ENCODE measurements at regions not wholly inside any gene's neighbourhood (a gene's known extent, or its start where the extent isn't known, plus 50 kb on each side); places are given as distances from the start of the nearest gene placed in this dataset.
"Not testable (repeated sequence)": the region's sequence is repeated elsewhere in the genome, so short reads cannot be mapped to it uniquely, and the experiment has no call there.

- DNase-seq; intact Hi-C loops (cut with DNase I): not testable (repeated sequence)
These were observed 194.6 kb upstream of the CXCR4 start for GRCh38 chr2:136312568-136312967.

- intact Hi-C loops (cut with DNase I), result no loop called here
- peak in 1 of 42 donors; percentile 22 for DNase-seq
These were observed 193.1 kb upstream of the CXCR4 start for GRCh38 chr2:136310797-136311603.

- intact Hi-C loops (cut with DNase I), result no loop called here
- DNase-seq, result no peak
These were observed 192.1 kb upstream of the CXCR4 start for GRCh38 chr2:136310005-136310495.

GRCh38 chr2:136308611-136309010, 190.7 kb upstream of the CXCR4 start:
- no peak for DNase-seq

DNA sequence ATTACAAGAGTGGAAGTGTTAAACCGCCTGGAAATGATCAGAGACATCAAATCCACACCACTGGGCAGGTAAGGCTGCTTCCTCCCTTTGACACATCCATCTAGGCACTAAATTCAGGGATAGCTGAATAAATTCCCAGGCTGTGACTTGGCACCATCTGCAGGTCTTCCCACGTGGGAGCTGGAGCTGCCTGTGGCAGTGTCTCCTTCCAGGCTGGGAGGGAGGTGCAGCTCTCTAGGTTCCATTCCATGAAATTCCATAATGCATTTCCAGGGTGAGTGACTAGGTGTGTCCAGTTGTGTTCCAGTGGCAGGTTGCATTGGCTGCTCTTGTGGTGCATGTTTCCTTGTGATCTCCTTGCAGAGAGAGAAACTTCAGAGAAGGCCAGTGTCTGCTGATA, 188.9 kb upstream of the CXCR4 start:
- intact Hi-C loops (cut with DNase I), result no loop called here
- DNase-seq, result peak in 1 of 42 donors; percentile 18

More at GRCh38 chr2:136308611-136309010, 190.7 kb upstream of the CXCR4 start:
- intact Hi-C loops (cut with DNase I), result no loop called here

DNA sequence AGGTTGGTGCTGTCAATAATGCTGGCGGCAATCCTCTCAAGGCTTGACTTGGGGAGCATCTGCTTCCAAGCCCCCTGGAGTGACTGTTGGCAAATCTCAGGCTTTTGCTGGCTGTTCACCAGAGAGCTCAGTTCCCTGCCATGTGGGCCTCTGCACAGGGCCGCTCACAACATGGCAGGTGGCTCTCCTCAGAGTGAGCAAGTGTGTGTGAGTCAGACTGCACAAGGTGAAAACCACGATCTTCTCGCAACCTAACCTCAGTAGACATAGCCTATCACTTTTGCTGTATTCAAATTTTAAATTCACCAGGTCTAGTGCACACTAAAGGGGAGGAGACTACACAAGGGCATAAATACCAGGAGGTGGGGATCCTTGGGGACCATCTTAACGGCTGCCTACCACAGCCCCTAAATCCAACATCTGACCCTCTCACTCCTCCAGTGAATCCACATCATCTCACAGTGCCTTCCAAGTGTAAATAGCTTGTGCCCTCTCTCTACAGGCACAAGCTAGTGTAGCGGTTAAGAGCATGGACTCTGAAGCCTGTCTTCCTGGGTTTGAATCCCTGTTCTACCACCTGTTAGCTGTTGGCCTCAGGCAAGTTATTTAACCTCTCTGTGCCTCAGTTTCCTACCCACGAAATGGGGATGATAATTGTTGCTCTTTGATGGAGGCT, 187.7 kb upstream of the CXCR4 start:
- intact Hi-C loops (cut with DNase I), result no loop called here
- no peak for DNase-seq

DNA sequence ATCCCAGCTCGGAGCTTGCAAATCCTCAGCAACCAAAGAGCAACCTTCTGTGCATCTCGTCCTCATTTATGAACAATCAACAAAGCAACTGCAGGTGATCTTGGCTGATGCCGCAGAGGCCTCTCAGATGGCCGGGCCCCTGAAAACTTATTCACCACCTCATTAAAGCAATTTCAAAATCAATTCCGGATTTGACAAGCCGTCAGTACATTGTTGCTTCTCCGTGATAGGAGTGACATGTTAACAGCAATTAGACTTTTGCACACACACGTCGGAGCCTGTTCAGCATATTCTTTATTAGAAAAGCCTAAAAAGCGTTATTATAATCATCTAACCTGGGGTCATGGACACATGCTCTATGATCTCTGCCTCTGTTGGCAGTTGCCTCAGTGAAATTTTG, 183.1 kb upstream of the CXCR4 start:
- no peak for DNase-seq
- intact Hi-C loops (cut with DNase I), result no loop called here

DNA sequence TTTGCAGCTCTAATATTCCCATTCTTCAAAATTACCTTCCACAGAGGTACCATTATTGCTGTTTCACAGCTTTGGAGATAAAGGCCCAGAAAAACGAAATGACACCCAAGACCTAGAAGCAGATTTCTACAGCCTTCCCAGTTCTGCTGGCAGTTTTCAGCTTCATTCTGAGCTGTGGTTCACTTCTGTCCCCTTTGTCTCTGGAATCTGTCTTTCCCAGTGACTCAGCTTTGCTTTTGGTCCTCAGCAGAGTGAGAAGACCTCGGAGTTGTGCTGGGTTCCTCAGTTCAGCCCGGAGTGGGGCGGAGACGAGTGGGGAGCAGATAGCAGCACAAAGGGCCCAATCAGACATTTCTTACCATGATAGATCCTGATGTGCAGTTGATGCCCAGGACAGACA, 180.7 kb upstream of the CXCR4 start:
- DNase-seq, result peak in 1 of 42 donors; percentile 4
- intact Hi-C loops (cut with DNase I), result no loop called here

DNA sequence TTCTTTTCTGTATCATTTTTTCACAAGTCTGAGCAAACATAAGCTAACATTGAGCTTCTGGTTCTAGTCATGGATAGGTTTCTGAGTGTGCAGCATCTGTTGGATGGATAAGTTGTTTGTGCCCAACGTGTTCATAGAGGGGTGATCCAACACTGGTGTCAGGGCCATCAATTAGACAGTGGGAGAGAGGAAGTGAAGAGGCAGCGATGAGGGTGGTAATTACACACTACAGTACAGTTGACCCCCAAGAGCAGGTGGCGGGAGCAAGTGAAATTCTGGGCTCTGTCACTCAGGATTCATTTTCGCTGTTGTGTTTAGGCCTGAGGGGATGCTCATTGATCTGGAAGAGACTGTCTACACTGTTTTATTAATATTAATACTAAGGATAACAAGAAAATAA, 180.0 kb upstream of the CXCR4 start:
- peak in 1 of 42 donors; percentile 32 for DNase-seq
- intact Hi-C loops (cut with DNase I), result no loop called here

DNA sequence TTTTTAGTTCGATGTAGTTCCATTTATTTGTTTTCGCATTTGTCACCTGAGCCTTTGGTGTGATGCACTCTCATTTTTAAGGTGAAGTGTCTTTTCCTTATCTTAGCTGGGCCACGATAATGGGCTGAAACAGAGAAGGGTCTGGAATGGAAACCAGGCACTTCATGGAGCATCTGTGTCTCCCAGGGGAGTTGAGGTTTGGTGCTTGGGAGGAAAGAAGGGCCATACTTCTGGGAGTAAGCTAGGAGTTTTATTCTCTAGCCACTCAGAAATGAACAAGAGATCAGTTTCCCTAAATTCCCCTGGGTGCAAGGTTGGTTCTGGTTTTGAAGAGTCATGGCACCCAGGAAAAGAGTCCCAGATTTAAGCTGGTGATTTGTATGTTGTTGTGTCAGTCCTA, 179.4 kb upstream of the CXCR4 start:
- intact Hi-C loops (cut with DNase I), result no loop called here
- DNase-seq, result peak in 1 of 42 donors; percentile 15

- intact Hi-C loops (cut with DNase I), result no loop called here
- DNase-seq, result no peak
These were observed 177.2 kb upstream of the CXCR4 start for GRCh38 chr2:136295168-136295567.

DNA sequence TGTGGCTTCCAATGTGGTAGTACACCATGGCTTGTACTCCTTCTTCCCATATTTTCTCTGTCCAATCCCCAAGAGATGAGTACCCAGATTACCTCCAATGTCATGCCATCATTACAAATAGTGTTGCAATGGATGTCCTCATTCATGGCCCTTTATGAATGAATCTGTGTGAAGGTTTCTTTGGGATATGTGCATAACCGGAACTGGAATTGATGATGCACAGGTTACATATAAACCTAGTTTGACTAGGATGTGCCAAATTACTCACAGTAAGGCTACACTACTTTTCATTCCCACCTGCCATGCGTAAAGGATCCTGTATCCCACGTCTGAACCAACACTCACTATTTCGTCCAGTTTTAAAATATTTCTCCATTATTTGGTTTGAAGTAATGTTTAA, 173.9 kb upstream of the CXCR4 start:
- DNase-seq, result no peak
- intact Hi-C loops (cut with DNase I), result no loop called here

- DNase-seq, result no peak
- intact Hi-C loops (cut with DNase I), result no loop called here
These were observed 172.4 kb upstream of the CXCR4 start for GRCh38 chr2:136290326-136290725.

GRCh38 chr2:136288249-136288648, 170.3 kb upstream of the CXCR4 start:
- intact Hi-C loops (cut with DNase I), result no loop called here

GRCh38 chr2:136286423-136286822, 168.5 kb upstream of the CXCR4 start:
- intact Hi-C loops (cut with DNase I), result no loop called here

More at GRCh38 chr2:136288249-136288648, 170.3 kb upstream of the CXCR4 start:
- no peak for DNase-seq

GRCh38 chr2:136284226-136285119, 166.5 kb upstream of the CXCR4 start:
- intact Hi-C loops (cut with DNase I), result no loop called here
- no peak for DNase-seq

More at GRCh38 chr2:136286423-136286822, 168.5 kb upstream of the CXCR4 start:
- no peak for DNase-seq

DNA sequence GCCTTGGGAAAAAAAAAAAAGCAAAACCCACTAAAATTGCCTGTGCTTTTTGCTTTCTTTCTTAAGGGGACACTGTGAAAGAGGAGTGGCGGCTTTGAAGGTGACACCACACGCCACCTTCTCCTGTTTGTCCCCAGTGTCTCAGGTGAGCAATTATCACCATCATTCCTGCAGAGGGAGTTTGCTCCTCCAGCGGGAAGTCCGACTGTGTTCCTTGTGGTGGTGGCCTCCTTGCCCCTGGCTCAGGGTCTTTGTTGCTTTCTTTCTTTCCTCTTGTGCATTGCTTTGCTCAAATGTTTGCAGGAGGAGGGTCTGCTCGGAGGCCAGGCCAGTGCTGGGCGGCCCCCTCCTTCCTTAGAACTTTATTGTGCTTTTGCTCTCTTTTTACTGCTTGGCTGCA, 164.3 kb upstream of the CXCR4 start:
- no peak for DNase-seq
- intact Hi-C loops (cut with DNase I), result no loop called here

- DNase-seq, result no peak
- intact Hi-C loops (cut with DNase I), result no loop called here
These were observed 163.5 kb upstream of the CXCR4 start for GRCh38 chr2:136281281-136282114.

- DNase-seq, result peak in 1 of 42 donors; percentile 10
- intact Hi-C loops (cut with DNase I), result not testable (repeated sequence)
These were observed 148.4 kb upstream of the CXCR4 start for GRCh38 chr2:136266346-136266745.
